ENCODE measurements at regions not wholly inside any gene's neighbourhood (a gene's known extent, or its start where the extent isn't known, plus 50 kb on each side); places are given as distances from the start of the nearest gene placed in this dataset.

DNA sequence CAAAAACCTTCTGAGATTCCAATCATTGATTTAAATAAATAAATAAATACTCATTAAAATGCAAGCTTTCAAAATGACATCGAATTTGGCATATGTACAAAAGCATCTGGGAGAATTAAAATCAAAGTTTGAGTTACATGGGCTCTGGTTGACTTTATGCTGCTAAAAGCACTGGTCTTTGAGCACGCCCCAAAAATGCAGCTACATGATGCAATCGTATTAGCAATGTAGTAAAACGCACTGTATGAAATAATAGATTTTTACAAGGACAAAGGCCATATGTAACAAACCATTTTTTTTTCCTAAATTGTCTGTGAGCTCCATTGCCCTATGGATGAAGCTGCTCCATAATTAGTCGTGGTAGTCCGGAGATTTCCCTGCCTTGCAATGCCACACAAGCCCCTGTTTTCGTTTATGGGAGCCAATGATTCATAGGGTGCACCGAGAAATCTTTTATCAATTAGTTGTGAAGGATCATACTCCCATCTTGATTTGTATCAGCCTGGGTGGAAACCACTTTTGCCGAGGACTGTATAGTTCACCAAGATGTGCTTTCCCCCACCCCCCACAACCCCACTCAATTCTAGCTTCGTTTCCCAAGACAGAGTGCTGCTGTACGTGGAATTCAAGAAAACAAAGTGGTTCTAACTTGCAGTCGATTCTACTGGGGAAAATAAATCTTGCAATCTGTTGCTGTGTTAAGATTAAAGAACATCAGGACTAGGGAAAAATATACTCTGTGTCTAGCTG lies 268.4 kb downstream of the IRS1 start:
- no peak for DNase-seq

DNA sequence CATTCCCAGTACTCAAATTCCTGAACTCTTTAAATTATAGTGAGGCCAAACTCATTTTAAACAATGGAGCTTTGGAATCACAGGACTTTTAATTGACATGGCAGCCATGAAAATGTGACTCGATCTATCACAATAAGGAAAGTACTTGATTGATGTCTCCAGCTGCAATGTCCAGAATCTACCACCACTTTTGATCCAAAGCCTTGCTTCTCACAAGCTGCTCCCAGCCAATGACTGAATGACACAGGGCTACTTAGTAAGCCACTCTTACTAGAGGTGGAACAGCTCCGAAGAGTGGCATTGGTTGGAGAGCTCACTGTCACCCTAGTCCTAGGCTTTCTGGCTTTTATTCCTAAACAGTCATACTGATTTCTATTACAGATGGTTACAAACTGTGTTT lies 270.1 kb downstream of the IRS1 start:
- no peak for DNase-seq

DNA sequence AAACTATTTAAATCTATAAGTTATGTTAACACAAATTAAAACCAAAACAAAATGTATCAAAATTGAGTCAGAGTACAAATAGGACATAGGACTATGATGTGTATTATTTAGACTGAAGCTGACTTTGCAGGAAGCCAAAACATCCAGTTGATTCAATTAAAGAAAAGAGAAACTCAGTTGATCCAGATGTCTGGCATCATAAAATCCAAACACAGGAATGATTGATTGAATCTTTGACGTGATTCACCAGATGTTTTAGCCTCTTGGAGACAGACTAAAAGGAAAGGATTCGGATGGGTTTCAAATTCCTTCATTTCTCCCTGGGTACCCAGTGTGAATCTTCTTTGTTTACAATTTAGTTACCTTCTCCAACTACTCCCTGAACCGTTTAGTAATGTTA lies 272.9 kb downstream of the IRS1 start:
- no peak for DNase-seq

DNA sequence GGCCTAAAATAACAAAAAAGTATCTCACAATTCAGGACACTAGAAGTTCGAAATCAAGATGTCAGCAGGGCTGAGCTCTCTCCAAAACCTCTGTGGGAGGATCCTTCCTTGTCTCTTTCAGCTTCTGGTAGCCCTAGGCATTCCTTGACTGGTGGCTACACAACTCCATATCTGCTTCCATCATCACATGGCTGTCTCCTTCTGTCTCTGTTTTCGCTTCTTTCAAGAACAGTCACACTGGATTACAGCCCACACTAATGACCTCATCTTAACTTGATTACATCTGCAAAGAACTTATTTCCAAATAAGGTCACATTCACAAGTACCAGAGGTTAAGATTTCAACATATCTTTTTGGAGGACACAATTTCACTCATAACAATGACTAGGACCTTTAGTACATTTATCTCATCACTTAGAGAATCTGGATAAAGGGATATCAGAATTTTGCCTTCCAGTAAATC lies 275.2 kb downstream of the IRS1 start:
- no peak for DNase-seq

DNA sequence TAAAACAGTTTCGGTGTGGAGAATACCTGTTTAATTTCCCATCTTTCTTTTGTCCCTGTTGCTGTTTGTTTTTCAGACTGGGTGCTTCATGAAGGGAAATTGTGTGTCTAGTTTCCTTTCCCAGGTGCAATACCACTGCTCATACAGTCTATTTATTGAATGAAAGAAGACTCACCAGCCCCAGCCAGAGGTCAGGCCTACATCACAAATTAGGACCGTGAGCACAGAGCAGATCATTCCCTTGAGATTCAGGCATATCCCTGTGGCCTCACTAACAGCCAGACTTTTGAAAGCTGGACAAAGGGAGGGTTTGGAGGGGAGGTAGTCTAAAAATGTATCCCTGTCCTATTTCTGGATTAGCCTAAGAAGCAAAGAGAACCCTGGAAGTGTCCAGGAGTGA lies 278.9 kb downstream of the IRS1 start:
- no peak for DNase-seq

DNA sequence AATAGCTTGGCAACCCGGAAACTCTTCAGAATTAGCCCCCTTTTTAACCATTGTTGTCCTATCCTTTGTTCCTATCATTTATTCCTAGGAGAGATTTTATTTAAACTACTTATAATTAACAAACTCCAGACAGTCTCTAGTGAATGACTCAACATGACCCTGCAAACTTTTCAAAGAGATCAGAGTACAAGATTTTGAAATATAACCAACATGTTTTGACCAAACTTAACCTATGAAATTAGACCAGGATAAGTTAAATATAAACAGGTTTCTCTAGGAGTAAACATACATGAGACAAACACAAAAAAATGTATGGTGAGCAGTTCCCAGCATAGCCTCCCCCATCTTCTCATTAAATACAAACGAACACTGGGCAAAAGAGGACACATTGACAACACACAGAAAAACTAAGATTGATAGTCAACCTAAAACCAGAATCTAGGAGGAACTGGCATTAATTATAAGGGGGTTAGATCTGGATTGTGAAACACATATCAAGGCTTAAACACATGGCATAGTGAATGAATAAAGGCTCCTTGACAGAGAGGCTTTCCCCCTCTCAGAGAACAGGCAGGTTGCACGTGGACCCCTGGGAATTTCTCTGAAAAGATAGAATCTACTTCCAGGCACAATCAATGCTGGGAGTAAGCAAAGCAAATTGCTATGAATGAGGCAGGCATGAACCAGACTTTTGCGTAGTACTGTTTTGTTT lies 284.1 kb downstream of the IRS1 start:
- DNase-seq: no peak

DNA sequence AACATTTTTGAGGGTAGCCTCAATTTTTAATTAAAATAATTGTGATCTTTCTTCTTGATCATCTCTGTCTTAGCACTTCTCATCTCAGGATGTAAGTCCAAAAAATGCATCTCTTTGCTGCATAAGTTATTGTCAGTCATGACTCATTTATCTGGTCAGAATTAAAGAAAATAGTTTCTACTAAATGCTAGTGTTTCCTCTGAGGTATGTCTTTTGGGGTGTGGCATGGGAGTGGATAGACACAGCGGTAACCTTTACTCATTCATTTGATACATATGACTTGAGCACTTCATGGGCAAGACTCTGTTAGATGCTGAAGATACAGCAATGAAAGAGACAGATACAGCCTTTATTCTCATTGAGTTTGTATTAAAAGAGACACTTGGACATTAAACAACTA lies 284.7 kb downstream of the IRS1 start:
- no peak for DNase-seq

DNA sequence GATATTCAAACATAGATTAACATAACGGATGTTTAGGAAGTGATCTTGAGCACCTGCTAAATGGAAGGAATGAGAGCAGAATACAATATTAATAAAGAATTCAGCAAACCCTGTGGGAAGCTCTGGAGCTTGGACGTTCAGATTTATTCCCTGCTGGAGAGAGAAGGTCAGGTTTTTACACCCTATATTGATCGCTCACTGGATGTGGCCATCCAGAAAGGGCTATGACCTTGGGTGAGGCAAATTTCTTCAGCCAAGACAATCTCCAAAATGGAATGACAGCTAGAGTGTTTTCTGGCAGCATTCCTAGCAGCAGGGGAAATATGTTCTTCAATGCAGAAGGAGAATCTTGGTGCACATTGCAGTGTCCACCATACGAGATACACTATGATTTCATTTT lies 288.3 kb downstream of the IRS1 start:
- no peak for DNase-seq

DNA sequence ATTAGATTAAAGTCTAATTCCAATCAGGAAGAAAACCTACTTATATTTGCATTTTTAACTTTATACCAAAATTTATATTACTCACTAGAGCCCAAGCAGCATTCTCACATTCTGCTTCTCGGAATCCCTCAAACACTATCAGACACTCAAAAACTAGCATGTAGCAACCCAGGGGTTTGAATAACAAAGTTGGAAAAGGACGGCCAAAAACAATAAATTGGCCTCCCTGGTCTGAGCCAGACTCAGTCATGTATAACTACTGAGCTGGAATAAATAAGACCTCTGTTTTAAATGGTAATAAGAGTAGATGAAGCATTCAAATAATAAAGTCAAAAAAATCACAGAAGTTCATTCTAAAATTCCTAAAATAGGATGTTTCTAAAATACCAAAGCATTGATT lies 290.9 kb downstream of the IRS1 start:
- DNase-seq: no peak

DNA sequence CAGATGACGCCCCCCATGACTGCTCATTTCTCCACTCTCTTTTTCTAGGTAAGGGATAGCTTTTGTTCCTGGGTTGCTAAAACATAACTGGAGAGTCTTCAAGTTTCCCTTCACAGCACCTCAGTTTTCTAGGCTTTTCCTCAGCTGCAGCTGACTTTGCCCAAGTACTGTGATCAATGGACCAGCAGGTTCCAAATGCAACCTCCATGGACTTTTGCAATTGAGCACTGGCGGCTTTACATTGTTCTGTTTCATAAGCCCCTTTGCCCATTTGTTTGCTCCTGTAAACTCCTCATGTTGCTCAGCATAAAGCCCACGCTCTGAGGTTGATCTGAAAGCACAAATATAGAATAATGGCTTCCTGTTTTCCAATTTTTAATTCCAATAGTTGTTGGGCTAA lies 291.6 kb downstream of the IRS1 start:
- DNase-seq: no peak

DNA sequence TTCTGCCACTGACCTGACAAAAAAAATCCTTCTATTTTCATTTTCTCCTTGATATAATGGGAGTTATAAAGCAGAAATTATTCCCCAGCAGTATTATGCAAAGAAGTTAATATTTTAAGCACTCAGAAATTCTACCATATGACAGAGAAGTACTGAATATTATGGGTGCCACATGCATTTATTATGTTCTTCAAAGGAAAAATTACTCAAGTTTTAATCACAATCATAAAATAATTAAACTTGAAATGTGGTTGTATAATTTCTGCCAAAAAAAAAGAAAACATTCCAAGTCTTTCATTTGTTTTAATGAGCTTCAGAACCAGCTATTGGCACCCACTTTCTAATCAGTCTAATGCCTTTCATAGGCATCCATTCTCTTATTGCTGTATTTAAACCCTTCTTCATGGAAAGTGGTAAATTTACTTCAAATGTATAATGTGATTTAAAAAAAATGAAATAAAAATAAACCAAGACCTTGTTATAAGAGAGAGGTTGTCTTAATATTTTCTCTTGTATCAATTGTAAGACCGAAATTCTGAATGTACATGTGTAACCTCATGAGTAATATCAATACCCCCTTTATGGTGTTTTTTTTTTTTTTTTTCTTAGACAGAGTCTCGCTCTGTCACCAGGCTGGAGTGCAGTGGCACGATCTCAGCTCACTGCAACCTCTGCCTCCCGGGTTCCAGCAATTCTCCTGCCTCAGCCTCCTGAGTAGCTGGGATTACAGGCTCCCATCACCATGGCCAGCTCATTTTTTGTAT lies 302.3 kb downstream of the IRS1 start:
- no peak for DNase-seq

DNA sequence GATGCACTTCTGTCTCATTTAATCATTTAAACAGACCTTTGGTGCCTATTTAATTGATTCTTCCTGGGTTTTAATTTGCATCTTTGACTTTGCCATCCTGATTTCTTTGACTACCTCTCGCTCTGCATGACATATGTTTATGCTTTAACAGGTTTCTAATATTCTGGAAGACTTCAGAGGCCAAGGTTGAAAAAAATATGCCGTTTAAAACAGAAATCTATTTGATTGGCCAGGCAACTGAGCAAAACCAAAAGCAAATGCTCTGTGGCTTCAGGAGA lies 303.4 kb downstream of the IRS1 start:
- no peak for DNase-seq

DNA sequence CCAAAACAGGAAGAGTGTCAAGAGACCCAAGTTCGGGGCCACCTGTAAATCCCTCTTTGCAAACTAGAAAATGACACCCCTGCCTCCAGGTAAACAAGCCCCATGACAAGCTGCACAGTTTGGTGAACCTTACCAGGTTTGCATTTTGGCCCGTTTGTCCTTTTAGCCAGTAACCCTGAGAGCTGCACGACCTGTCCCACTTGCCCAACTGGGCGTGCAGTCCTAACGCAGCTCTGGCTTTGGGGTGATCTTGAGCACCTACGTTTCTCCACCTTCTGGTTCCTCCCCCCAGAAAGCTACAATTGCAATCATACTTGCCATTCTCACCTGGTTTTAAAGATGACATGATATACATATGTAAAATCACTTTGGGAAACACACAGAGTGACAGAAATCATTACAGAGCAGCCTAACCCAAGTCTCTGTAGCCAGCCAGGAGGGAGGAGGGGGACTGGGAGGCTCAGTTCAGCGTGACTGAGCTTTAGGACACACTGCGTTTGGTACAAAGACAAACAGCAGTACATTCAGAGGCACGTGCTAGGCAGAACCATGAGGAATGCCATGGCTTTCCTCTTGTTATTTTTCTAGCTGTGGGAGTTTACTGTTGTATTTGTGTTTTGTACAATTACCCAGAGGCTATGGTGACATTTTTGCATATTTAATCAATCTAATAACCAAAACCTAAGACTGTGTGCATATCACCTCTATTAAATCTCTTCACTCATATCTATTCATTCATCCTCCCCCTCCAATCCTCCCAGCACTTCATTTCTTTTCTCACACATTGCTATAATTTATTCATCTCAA lies 304.0 kb downstream of the IRS1 start:
- no peak for DNase-seq

DNA sequence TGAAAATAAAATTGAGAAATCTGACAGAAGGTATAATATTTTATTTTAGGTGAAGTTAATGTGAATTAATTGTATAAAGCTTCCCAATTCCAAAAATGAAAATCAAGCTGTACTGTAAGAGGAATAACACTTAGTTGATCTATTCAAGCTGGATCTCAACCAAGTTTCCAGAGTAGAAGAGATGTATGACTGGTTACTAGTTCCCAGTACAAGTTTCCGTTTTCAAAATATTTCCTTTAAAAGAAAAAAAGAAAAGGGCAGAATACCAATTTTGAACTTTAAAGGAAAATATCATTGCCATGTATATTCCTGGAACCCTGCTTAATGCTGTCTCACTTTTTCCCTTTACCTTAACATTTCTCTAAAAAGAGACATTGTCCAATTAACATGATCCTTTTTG lies 308.5 kb downstream of the IRS1 start:
- no peak for DNase-seq

DNA sequence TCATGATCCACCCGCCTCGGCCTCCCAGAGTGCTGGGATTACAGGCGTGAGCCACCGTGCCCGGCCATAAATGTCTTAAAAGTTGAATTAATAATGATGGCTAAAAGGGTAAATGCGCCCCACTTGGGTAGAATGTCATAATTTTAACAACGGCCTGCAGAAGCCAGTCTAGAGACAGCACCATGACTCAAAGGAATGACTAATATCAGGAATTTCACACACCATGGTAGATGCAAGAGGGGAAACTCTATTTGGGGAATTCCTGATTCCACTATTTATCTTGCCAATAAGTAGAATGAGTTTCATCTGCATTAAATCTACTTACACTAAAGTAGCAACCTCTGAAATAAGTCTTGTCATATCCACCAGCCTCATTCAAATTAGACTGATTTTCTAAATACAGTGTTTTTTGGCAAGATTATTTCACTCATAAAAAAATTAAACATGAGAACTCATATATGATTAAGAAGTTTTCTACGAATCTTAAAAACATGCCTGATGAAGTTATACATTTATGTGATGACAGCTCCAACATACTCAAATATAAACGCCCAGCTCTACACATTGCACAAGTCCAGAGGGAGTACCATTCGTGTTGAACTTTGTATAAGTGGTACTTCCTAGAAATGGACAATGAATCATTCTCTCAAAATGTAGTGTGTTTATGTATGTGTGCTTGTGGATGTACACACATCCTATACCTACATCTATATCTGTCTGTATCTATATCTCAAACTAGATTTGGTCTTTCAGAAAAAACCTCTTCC lies 309.7 kb downstream of the IRS1 start:
- no peak for DNase-seq

DNA sequence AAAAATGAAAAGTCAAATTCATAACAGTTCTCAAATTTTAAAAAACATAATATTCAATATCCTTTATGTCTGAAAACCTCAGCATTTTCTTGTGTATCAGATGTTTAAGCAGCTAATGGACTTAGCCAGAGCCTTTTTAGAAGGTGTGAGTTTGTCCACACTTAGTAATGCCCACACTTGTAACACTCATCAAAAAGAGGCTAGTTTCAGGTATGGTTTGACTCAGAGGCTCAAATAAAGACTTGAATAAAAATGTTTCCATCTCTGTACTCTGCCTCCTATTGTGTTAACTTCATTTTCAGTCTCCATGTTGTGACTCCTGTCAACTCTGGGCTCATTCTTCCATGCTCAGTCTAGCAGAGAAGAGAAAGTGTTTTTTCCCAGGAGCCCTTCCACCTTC lies 311.6 kb downstream of the IRS1 start:
- no peak for DNase-seq

DNA sequence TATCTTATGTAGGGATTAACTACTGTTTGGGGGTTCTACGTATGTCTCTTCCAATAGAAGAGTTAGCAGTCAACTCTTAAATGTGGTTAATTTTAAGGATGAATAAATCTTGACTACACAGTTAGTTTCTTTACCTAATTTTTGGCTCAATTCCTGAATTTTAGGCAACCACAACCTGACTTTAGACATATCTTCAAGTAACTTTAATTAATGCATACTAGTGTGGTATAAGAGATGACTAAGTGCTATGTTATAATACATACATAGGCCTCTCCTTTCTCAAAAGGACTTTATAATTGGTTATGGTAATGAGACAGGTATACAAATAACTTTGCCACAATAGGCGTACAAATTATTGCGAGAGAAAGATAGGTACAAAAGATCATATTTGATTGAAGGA lies 312.0 kb downstream of the IRS1 start:
- DNase-seq: no peak

DNA sequence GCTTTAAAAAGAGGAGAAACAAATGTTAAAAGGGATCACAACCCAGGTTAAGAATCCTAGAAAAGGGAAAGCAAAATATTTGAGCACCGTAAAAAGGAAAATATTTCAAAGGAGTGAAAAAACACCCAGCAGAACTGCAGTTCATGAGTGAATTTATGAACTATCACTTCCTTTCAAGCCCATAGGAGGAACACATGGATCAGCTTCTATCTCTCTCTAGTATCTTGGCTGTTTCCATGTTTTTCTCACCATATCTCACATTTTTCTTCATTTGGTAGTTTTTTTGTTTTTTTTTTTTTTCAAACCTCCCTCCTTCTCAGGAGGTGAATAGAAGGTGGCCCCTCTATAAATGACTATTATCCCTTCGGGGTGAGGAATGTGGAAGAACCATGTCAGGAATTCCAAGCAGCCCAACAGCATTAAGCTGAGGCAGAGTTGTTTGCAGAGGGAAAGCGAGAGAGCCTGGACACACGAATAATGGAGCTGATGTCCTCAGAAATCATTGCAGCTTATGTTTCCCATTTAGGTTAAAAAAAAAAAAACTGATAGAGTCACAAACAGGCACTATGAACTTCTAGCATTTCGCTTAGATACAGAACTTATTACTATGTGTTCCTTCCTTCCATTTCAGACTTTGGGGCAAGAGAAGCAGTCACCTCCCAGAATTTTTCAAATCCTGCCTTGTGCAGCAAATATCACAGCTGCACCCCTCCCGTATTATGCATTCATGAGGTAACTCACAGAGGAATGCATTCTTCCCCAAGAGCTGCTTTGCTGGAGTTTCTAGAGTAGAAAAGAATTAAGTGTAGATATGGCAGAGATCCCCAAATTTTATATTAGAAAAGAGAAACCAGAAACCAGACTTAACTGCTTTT lies 315.6 kb downstream of the IRS1 start:
- no peak for DNase-seq

DNA sequence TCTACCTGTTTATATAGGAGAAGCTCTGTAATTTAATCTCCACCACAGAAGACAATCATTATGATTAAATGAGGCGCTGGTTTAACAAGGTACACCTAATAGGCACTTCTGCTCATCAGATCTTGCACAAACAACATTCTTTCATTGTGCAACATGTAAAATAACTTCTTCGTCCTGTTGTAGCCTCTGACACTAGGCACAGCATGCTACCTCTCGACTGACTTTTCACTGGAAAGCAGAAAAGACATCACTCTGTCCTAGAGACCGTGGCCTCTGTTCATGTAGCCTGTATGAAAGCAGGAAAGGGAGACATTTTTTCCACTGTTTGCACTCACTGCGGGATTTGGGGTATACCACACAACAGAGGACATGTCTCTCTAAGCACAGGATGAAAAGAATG lies 316.5 kb downstream of the IRS1 start:
- no peak for DNase-seq

Measured in amygdala (tissue), 56 donors.